Chondrocyte (in vitro differentiated cells): ENCODE measurements at regions not wholly inside any gene's neighbourhood (a gene's known extent, or its start where the extent isn't known, plus 50 kb on each side); places are given as distances from the start of the nearest gene placed in this dataset.

Experiments used
- DNase-seq: peaks from one replicate; pipeline ENCODE4 v3.0.0; 2021; ENCODE audit warnings: mixed read lengths, low spot score
- H3K27ac Mint-ChIP-seq: one replicate; pipeline ENCODE4 v1.8.0; 2021; ENCODE audit warnings: mild to moderate bottlenecking, moderate library complexity, mixed read lengths; ENCODE audit not compliant: unreplicated experiment
- H3K27me3 Mint-ChIP-seq: 2 replicates; pipeline ENCODE4 v1.8.0; 2021; ENCODE audit warnings: low read depth, mixed read lengths
- H3K36me3 Mint-ChIP-seq: 2 replicates; pipeline ENCODE4 v1.8.0; 2021; ENCODE audit warnings: low read depth, mixed read lengths
- H3K4me1 Mint-ChIP-seq: 2 replicates; pipeline ENCODE4 v1.8.0; 2021; ENCODE audit warnings: low read depth, mild to moderate bottlenecking, mixed read lengths
- H3K4me3 Mint-ChIP-seq: one replicate; pipeline ENCODE4 v1.8.0; 2021; ENCODE audit warnings: mild to moderate bottlenecking, moderate library complexity, mixed read lengths; ENCODE audit not compliant: unreplicated experiment
- H3K9me3 Mint-ChIP-seq: 2 replicates; pipeline ENCODE4 v1.8.0; 2021; ENCODE audit warnings: low read depth, mixed read lengths
- CTCF ChIP-seq: fragments of 200-600 bp; sonication (generic); IDR thresholded peaks from 2 replicates; pipeline ENCODE4 v1.5.0; 2021; ENCODE audit warnings: antibody characterized with exemption, mild to moderate bottlenecking, moderate library complexity

DNA sequence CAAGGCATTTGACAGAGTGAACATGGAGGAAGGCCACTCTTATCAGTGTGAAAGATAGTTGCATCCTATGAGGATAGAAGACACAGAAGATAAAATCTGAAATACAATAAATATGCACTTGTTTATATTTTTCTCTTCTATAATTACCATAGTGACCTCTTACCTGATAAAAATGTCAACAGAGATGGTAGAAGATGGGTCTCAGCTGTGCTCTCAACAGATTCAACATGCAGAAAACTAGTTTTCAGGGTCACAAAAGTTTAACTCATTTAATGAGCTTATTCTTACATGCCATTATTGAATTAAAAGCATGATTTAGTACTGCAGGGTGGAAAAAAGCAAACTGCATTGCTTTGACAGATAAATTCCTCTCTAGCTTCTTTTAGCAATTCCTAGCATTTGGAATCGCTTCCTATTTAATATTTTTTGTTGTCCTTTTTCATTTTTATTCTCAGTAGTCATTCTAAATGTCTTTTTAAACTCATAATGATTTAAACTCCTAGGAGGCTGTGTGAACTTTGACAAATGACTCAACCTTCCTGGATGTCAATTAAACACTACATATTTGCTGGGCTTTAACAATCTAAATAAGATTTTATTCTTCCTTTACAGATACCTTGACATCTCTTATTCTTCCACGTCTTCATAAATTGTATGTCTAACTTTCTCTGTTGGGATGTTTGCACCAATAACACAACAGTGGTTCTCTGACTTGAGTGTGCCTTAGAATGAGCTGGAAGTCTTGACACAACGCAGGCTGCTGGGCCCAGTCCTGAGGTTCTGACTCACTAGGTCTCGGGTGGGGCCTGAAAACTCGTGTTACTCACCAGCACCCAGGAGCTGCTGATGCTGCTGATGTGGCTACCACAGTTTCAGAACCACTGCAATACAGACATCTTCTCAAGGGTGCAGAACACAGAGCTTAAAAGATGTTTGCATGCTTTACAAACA is 565.5 kb upstream of the IGFBP3 start:
- DNase-seq, result no peak
- Mint-ChIP-seq H3K9me3 (peaks cover 5% of the 10 kb centered on the region), H3K27me3 (no peaks in the 10 kb centered on the region), H3K27ac (peak overlapping the region; percentile 93), H3K36me3 (peaks cover 2% of the 10 kb centered on the region), H3K4me3 (no peak overlapping the region), H3K4me1 (peaks cover 25% of the 10 kb centered on the region)
- no peak for TF ChIP-seq CTCF

DNA sequence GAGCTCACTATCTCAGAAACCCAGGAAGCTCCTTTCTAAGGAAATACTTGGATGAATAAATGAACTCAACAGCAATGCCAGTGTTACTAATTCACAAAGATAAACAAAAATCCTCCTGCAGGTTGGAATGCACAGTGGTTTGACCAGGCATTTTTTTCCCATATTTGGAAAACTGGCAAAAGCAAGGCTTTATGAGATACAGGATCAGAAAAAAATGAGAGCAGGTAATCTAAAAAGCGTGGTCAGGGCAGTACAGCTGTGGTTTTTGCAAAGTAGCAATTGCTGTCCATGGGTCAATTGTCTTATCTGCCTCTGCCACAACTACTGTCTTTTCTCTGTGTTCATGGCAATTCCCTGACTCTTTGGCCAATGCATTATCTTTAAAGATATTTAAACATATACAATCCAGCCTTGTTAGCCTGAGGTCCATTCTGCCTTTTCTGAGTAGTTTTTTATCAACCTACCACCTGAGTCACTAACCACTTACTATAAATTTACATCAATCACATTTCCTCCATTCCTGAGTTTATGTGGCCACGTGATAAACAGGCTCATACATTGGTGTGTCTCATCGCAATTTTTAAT is 564.5 kb upstream of the IGFBP3 start:
- H3K27me3 Mint-ChIP-seq, result no peaks in the 10 kb centered on the region
- peak; percentile 61 for TF ChIP-seq CTCF
- no peak overlapping the region for H3K4me3 Mint-ChIP-seq
- DNase-seq, result no peak
- H3K27ac Mint-ChIP-seq, result no peak overlapping the region
- H3K4me1 Mint-ChIP-seq, result peaks cover 25% of the 10 kb centered on the region
- peaks cover 3% of the 10 kb centered on the region for H3K9me3 Mint-ChIP-seq
- peaks cover 2% of the 10 kb centered on the region for H3K36me3 Mint-ChIP-seq

DNA sequence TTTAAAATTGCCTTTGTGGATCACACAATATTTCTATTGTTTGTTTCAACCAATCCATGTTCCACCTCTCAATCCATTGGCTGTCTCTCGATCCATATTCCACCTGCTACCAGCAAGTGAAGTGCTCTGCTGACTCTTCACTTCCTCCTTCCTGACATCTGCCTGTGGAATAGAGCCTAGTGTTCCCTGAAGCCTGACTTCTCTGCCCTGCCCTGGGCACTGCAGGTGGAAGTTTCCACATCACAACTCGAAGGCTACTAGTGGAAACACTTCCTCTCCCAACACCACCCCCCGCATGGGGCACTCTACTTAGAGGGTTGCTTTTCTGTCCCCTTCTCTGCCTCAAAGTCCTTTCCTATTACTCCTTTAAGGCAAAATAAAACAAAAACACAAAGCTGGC is 563.8 kb upstream of the IGFBP3 start:
- peaks cover 25% of the 10 kb centered on the region for H3K4me1 Mint-ChIP-seq
- DNase-seq, result no peak
- TF ChIP-seq CTCF, result no peak
- H3K9me3 Mint-ChIP-seq, result peaks cover 3% of the 10 kb centered on the region
- H3K27me3 Mint-ChIP-seq, result no peaks in the 10 kb centered on the region
- H3K4me3 Mint-ChIP-seq, result no peak overlapping the region
- peaks cover 2% of the 10 kb centered on the region for H3K36me3 Mint-ChIP-seq
- H3K27ac Mint-ChIP-seq, result no peak overlapping the region

DNA sequence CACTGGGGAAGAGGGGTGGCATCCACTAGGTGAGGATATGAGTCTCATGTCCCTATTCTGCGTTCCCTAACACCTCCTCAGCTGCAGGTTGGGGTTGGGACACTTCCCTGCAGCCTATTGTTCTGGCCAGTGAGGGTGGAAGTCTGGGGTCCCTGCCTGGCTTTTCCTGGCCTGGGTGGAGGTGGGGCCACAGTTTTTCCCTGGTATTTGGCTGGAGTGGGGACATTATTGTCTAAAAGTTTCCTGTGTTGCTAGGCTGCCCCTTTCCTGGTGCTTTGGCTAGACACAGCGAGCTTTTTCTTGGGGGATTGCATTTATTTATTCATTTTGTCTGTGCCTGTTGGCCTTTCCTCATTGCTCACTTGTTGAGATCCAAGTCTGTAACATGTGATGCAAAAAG is 559.5 kb upstream of the IGFBP3 start:
- no peak for DNase-seq
- peaks cover 8% of the 10 kb centered on the region for H3K4me1 Mint-ChIP-seq
- H3K9me3 Mint-ChIP-seq, result peaks cover 3% of the 10 kb centered on the region
- TF ChIP-seq CTCF, result no peak
- H3K4me3 Mint-ChIP-seq, result no peak overlapping the region
- no peak overlapping the region for H3K27ac Mint-ChIP-seq
- H3K27me3 Mint-ChIP-seq, result no peaks in the 10 kb centered on the region
- peaks cover 2% of the 10 kb centered on the region for H3K36me3 Mint-ChIP-seq

GRCh38 chr7:46479680-46480079 is 558.6 kb upstream of the IGFBP3 start:
- Mint-ChIP-seq H3K27me3 (no peaks in the 10 kb centered on the region), H3K4me3 (no peak overlapping the region)
- TF ChIP-seq CTCF, result no peak

More at GRCh38 chr7:46479680-46480079, 558.6 kb upstream of the IGFBP3 start:
- Mint-ChIP-seq H3K4me1 (no peaks in the 10 kb centered on the region), H3K9me3 (peaks cover 3% of the 10 kb centered on the region), H3K36me3 (no peaks in the 10 kb centered on the region), H3K27ac (no peak overlapping the region)
- no peak for DNase-seq
